SK-N-SH treated with all-trans-retinoic acid at 6 μM for 48 hours (cell line): ENCODE measurements at regions not wholly inside any gene's neighbourhood (a gene's known extent, or its start where the extent isn't known, plus 50 kb on each side); places are given as distances from the start of the nearest gene placed in this dataset.
"Not testable (repeated sequence)": the region's sequence is repeated elsewhere in the genome, so short reads cannot be mapped to it uniquely, and the experiment has no call there.

Experiments used
- ATAC-seq: fragments of 200-7000 bp; cut with Tn5 transposase; 3 replicates; pipeline ENCODE4 v1.9.1; 2020; ENCODE audit warnings: mild to moderate bottlenecking, moderate library complexity
- ARNTL ChIP-seq: fragments of 450-650 bp; formaldehyde crosslinking; IDR thresholded peaks from 2 replicates; pipeline ENCODE4 v1.5.0; 2020; ENCODE audit warnings: low read depth, mild to moderate bottlenecking, moderate library complexity, borderline replicate concordance
- BACH2 ChIP-seq: fragments of 250-450 bp; sonication (Bioruptor Pico); IDR thresholded peaks from 2 replicates; pipeline ENCODE4 v1.9.0; 2021; ENCODE audit warnings: mild to moderate bottlenecking, borderline replicate concordance
- CSDC2 ChIP-seq: fragments of 250-450 bp; sonication (Bioruptor Pico); IDR thresholded peaks from 2 replicates; pipeline ENCODE4 v1.5.0; 2020; ENCODE audit warnings: mild to moderate bottlenecking, moderate library complexity
- ESRRG ChIP-seq: fragments of 250-450 bp; sonication (Bioruptor Pico); IDR thresholded peaks from 2 replicates; pipeline ENCODE4 v1.6.1; 2021; ENCODE audit warnings: mild to moderate bottlenecking
- GLIS3 ChIP-seq: fragments of 250-450 bp; sonication (Bioruptor Pico); IDR thresholded peaks from 2 replicates; pipeline ENCODE4 v1.5.0; 2020; ENCODE audit warnings: mild to moderate bottlenecking, moderate library complexity
- ISL1 ChIP-seq: fragments of 250-450 bp; sonication (Bioruptor Pico); IDR thresholded peaks from 2 replicates; pipeline ENCODE4 v2.1.2; 2022; ENCODE audit warnings: mild to moderate bottlenecking, moderate library complexity
- OSR1 ChIP-seq: fragments of 250-450 bp; sonication (Bioruptor Pico); IDR thresholded peaks from 2 replicates; pipeline ENCODE4 v1.8.0; 2022; ENCODE audit warnings: moderate library complexity, mild to moderate bottlenecking, inconsistent platforms
- PATZ1 ChIP-seq: fragments of 250-450 bp; sonication (Bioruptor Pico); IDR thresholded peaks from 2 replicates; pipeline ENCODE4 v1.8.0; 2020; ENCODE audit warnings: mild to moderate bottlenecking, moderate library complexity, borderline replicate concordance
- PPARA ChIP-seq: fragments of 250-450 bp; sonication (Bioruptor Pico); IDR thresholded peaks from 2 replicates; pipeline ENCODE4 v1.5.0; 2020; ENCODE audit warnings: mild to moderate bottlenecking, borderline replicate concordance
- RARB ChIP-seq: fragments of 250-450 bp; sonication (Bioruptor Pico); IDR thresholded peaks from 2 replicates; pipeline ENCODE4 v1.8.0; 2021; ENCODE audit warnings: mild to moderate bottlenecking, moderate library complexity
- SNAI2 ChIP-seq: fragments of 250-450 bp; sonication (Bioruptor Pico); IDR thresholded peaks from 2 replicates; pipeline ENCODE4 v1.5.0; 2020; ENCODE audit warnings: mild to moderate bottlenecking, moderate library complexity
- TOX ChIP-seq: fragments of 250-450 bp; sonication (Bioruptor Pico); IDR thresholded peaks from 2 replicates; pipeline ENCODE4 v1.8.0; 2021; ENCODE audit warnings: mild to moderate bottlenecking, moderate library complexity, borderline replicate concordance
- TSHZ2 ChIP-seq: fragments of 250-450 bp; sonication (Bioruptor Pico); IDR thresholded peaks from 2 replicates; pipeline ENCODE4 v1.5.0; 2020; ENCODE audit warnings: mild to moderate bottlenecking, moderate library complexity
- ZC3H10 ChIP-seq: fragments of 250-450 bp; sonication (Bioruptor Pico); IDR thresholded peaks from 2 replicates; pipeline ENCODE4 v1.5.1; 2021; ENCODE audit warnings: mild to moderate bottlenecking, moderate library complexity
- ZFP3 ChIP-seq: fragments of 250-450 bp; sonication (Bioruptor Pico); IDR thresholded peaks from 2 replicates; pipeline ENCODE4 v1.5.0; 2020; ENCODE audit warnings: mild to moderate bottlenecking, moderate library complexity
- ZNF565 ChIP-seq: fragments of 450-650 bp; formaldehyde crosslinking; conservative IDR thresholded peaks from 2 replicates; pipeline ENCODE4 v1.5.0; 2020; ENCODE audit warnings: low read depth, mild to moderate bottlenecking, moderate library complexity
- ZNF70 ChIP-seq: fragments of 450-650 bp; formaldehyde crosslinking; IDR thresholded peaks from 2 replicates; pipeline ENCODE4 v1.5.0; 2020; ENCODE audit warnings: mild to moderate bottlenecking, moderate library complexity
- ZNF8 ChIP-seq: fragments of 450-650 bp; formaldehyde crosslinking; IDR thresholded peaks from 2 replicates; pipeline ENCODE4 v1.5.0; 2020; ENCODE audit warnings: mild to moderate bottlenecking, moderate library complexity
- TF ChIP-seq, protein P1 (sequence below): fragments of 250-450 bp; sonication (Bioruptor Pico); IDR thresholded peaks from 2 replicates; pipeline ENCODE4 v1.8.0; 2021; ENCODE audit warnings: low read depth, mild to moderate bottlenecking, moderate library complexity, borderline replicate concordance
- TF ChIP-seq, protein P2 (sequence below): fragments of 250-450 bp; sonication (Bioruptor Pico); IDR thresholded peaks from 2 replicates; pipeline ENCODE4 v1.5.1; 2020; ENCODE audit warnings: low read depth, mild to moderate bottlenecking, moderate library complexity
- TF ChIP-seq, protein P3 (sequence below): fragments of 250-450 bp; sonication (Bioruptor Pico); IDR thresholded peaks from 2 replicates; pipeline ENCODE4 v1.5.1; 2021; ENCODE audit warnings: mild to moderate bottlenecking, moderate library complexity

- TF ChIP-seq, protein P1, sequence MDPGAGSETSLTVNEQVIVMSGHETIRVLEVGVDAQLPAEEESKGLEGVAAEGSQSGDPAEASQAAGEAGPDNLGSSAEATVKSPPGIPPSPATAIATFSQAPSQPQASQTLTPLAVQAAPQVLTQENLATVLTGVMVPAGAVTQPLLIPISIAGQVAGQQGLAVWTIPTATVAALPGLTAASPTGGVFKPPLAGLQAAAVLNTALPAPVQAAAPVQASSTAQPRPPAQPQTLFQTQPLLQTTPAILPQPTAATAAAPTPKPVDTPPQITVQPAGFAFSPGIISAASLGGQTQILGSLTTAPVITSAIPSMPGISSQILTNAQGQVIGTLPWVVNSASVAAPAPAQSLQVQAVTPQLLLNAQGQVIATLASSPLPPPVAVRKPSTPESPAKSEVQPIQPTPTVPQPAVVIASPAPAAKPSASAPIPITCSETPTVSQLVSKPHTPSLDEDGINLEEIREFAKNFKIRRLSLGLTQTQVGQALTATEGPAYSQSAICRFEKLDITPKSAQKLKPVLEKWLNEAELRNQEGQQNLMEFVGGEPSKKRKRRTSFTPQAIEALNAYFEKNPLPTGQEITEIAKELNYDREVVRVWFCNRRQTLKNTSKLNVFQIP (CRISPR knock-in tag): no peak
- TF ChIP-seq, protein P2, sequence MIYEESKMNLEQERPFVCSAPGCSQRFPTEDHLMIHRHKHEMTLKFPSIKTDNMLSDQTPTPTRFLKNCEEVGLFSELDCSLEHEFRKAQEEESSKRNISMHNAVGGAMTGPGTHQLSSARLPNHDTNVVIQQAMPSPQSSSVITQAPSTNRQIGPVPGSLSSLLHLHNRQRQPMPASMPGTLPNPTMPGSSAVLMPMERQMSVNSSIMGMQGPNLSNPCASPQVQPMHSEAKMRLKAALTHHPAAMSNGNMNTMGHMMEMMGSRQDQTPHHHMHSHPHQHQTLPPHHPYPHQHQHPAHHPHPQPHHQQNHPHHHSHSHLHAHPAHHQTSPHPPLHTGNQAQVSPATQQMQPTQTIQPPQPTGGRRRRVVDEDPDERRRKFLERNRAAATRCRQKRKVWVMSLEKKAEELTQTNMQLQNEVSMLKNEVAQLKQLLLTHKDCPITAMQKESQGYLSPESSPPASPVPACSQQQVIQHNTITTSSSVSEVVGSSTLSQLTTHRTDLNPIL: no peak
- TF ChIP-seq ARNTL (CRISPR knock-in tag) (no peak), PATZ1 (CRISPR knock-in tag) (no peak), RARB (CRISPR knock-in tag) (no peak), OSR1 (CRISPR knock-in tag) (no peak), ZNF70 (CRISPR knock-in tag) (no peak)
- TF ChIP-seq, all 23 proteins: peak for 0
- ATAC-seq: no peak
Observed at GRCh38 chr20:24418731-24419130, 50.7 kb upstream of the SYNDIG1 start.

- no peak for ATAC-seq
- TF ChIP-seq ARNTL (CRISPR knock-in tag) (no peak), RARB (CRISPR knock-in tag) (no peak), ZC3H10 (no peak), SNAI2 (no peak), ZNF70 (CRISPR knock-in tag) (no peak), ISL1 (no peak), ZNF8 (CRISPR knock-in tag) (no peak), GLIS3 (no peak), PPARA (CRISPR knock-in tag) (no peak), ZFP3 (no peak), CSDC2 (CRISPR knock-in tag) (no peak), BACH2 (CRISPR knock-in tag) (no peak)
- TF ChIP-seq, protein P2: no peak
- TF ChIP-seq, protein P3, sequence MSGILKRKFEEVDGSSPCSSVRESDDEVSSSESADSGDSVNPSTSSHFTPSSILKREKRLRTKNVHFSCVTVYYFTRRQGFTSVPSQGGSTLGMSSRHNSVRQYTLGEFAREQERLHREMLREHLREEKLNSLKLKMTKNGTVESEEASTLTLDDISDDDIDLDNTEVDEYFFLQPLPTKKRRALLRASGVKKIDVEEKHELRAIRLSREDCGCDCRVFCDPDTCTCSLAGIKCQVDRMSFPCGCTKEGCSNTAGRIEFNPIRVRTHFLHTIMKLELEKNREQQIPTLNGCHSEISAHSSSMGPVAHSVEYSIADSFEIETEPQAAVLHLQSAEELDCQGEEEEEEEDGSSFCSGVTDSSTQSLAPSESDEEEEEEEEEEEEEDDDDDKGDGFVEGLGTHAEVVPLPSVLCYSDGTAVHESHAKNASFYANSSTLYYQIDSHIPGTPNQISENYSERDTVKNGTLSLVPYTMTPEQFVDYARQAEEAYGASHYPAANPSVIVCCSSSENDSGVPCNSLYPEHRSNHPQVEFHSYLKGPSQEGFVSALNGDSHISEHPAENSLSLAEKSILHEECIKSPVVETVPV: no peak
Observed at GRCh38 chr20:24417485-24417884, 51.9 kb upstream of the SYNDIG1 start.

- not testable (repeated sequence) for ATAC-seq
Observed at GRCh38 chr20:24415444-24415843, 54.0 kb upstream of the SYNDIG1 start.

- TF ChIP-seq ESRRG (CRISPR knock-in tag) (no peak), TOX (CRISPR knock-in tag) (no peak)
- ATAC-seq: no peak
Observed at GRCh38 chr20:24411834-24412216, 57.6 kb upstream of the SYNDIG1 start.

DNA sequence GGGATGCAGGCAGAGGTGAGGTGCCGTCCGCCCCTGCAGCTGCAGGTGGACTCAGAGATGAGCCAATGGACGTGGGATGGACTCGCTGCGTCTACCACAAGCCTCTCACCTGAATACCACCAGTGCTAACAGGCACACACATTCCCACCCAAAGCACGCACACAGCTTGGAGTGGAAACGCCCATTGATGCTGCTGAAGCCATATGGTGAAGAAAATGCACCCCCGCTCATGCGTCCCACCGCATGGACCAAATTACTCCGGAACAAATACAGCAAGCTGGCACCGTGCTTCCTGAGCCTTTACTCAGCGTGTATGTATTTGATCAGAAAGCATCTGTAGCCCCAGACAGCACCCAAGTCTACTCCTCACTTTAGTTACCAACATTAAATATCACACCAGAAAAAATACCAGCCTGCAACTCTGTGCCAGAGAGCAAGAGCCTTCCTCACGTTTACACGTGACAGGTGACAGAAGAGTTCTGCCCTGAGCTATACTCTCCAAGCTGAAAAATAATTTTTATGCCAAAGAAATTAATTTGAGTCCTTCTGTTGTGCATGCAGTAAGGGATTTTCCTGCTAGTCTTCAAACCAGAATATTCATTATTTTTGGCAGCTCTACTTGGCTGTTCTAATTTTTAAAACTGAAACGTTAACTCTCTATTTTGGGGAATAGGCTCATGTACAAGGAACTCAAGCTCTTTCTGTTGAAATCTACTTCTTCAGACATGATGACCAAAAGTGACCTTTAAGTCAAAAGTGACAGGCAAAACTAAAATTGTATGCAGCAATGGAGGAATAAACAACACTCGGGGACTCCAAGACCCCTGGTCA is 58.2 kb upstream of the SYNDIG1 start:
- ATAC-seq: no peak
- TF ChIP-seq RARB (CRISPR knock-in tag): no peak
- TF ChIP-seq TOX (CRISPR knock-in tag): no peak
- TF ChIP-seq ISL1: no peak
- TF ChIP-seq BACH2 (CRISPR knock-in tag): no peak
- no peak for TF ChIP-seq ZFP3
- no peak for TF ChIP-seq ZC3H10
- no peak for TF ChIP-seq ESRRG (CRISPR knock-in tag)
- TF ChIP-seq ZNF8 (CRISPR knock-in tag): no peak
- TF ChIP-seq SNAI2: no peak
- TF ChIP-seq ZNF565 (CRISPR knock-in tag): no peak
- no peak for TF ChIP-seq TSHZ2 (CRISPR knock-in tag)
- no peak for TF ChIP-seq ZNF70 (CRISPR knock-in tag)
- TF ChIP-seq, protein P1 (CRISPR knock-in tag): no peak
